ENCODE measurements at regions not wholly inside any gene's neighbourhood (a gene's known extent, or its start where the extent isn't known, plus 50 kb on each side); places are given as distances from the start of the nearest gene placed in this dataset.

- H3K9me3 ChIP-seq (replicated peaks; ENCODE audit: control insufficient read depth, insufficient read depth, low read length), result no peaks in the 10 kb centered on the region
- CTCF ChIA-PET, result no interaction called here
- FAIRE-seq (no peak), DNase-seq (ENCODE audit: low read depth, low spot score) (no peak)
- H3K4me3 ChIP-seq (replicated peaks in 1 of 3; ENCODE audit: insufficient read depth in 1 of 3, low read depth in 1 of 3, low read length in 3 of 3), result no peak overlapping the region
- no peak overlapping the region for H3K9ac ChIP-seq (replicated peaks; ENCODE audit: extremely low read depth, insufficient read depth, low read length)
- H4K20me1 ChIP-seq (replicated peaks; ENCODE audit: control insufficient read depth, extremely low read depth, insufficient read depth, low read length), result no peaks in the 10 kb centered on the region
- intact Hi-C loops (cut with micrococcal nuclease), result no loop called here
- no peak for TF ChIP-seq POLR2AphosphoS5 (IDR thresholded peaks at IDR 0.05; ENCODE audit: insufficient read depth, low read depth, low read length)
- no peak for TF ChIP-seq JUN (IDR thresholded peaks at IDR 0.05; ENCODE audit: borderline replicate concordance, insufficient read depth, insufficient read length, low read depth)
- no peak for TF ChIP-seq MAX (IDR thresholded peaks at IDR 0.05; ENCODE audit: insufficient read depth, insufficient read length)
- TF ChIP-seq POLR2A (IDR thresholded peaks at IDR 0.05; ENCODE audit: low read depth, low read length), result no peak
- no peak for TF ChIP-seq CTCF (IDR thresholded peaks at IDR 0.05; ENCODE audit: extremely low read depth in 1 of 2, insufficient read depth in 1 of 2, low read depth in 1 of 2, low read length in 2 of 2)
- no peak for TF ChIP-seq GATA2 (IDR thresholded peaks at IDR 0.05; ENCODE audit: insufficient read depth, insufficient read length, low read depth, low read length)
- no peak for TF ChIP-seq MYC (IDR thresholded peaks at IDR 0.05; ENCODE audit: low read depth, low read length)
- no peak for TF ChIP-seq FOS (IDR thresholded peaks at IDR 0.05; ENCODE audit: borderline replicate concordance, insufficient read depth, low read length)
- no peak for TF ChIP-seq EZH2 (IDR thresholded peaks at IDR 0.05; ENCODE audit: borderline replicate concordance, low read depth, low read length, severe bottlenecking)
- no peaks in the 10 kb centered on the region for H3K27me3 ChIP-seq (ENCODE audit: control insufficient read depth in 2 of 2, insufficient read depth in 2 of 2, low read length in 2 of 2)
- no TSS peak for BruUV-seq (replicated peaks)
- POLR2A ChIA-PET, result no interaction called here
- dilution Hi-C loops (cut with MboI; ENCODE audit: extremely low pct_ligation_motif_present, low sequenced_read_pairs), result no loop called here
- H3K27ac ChIP-seq (ENCODE audit: insufficient read depth, low read depth, low read length), result no peak overlapping the region
- H2AFZ ChIP-seq (ENCODE audit: low read depth, low read length), result no peak overlapping the region
- no peaks in the 10 kb centered on the region for H3K4me1 ChIP-seq (ENCODE audit: control insufficient read depth, extremely low read depth, insufficient read depth, low read length)
- no peak overlapping the region for H3K4me2 ChIP-seq (ENCODE audit: insufficient read depth, low read length)
- H3K9me1 ChIP-seq (replicated peaks; ENCODE audit: control insufficient read depth, extremely low read depth, insufficient read depth, low read length), result no peaks in the 10 kb centered on the region
- H3K36me3 ChIP-seq (ENCODE audit: control insufficient read depth in 2 of 2, extremely low read depth in 1 of 2, insufficient read depth in 2 of 2, low read length in 2 of 2), result no peaks in the 10 kb centered on the region
- no peaks in the 10 kb centered on the region for H3K79me2 ChIP-seq (ENCODE audit: control insufficient read depth, insufficient read depth, low read length)
These were observed 56.3 kb downstream of the GLI2 start for GRCh38 chr2:120791962-120792297.
